ENCODE measurements at regions not wholly inside any gene's neighbourhood (a gene's known extent, or its start where the extent isn't known, plus 50 kb on each side); places are given as distances from the start of the nearest gene placed in this dataset.

GRCh38 chr14:44204061-44204835, 302.8 kb downstream of the FSCB start:
- Histone ChIP-seq H3K9me3 (ENCODE audit: control insufficient read depth, insufficient read depth, low read length) (no peaks in the 10 kb centered on the region), H3K27me3 (ENCODE audit: control insufficient read depth, insufficient read depth, low read length) (no peaks in the 10 kb centered on the region), H3K36me3 (ENCODE audit: control insufficient read depth, insufficient read depth, low read length) (no peaks in the 10 kb centered on the region), H3K27ac (ENCODE audit: low read depth, low read length) (peak overlapping the region; percentile 33), H3K9ac (ENCODE audit: low read depth, low read length) (no peak overlapping the region), H3K4me3 (ENCODE audit: low read depth, low read length) (no peak overlapping the region), H3K4me1 (ENCODE audit: control insufficient read depth, insufficient read depth, low read length) (peaks cover 23% of the 10 kb centered on the region)

- no peaks in the 10 kb centered on the region for H3K4me1 ChIP-seq (ENCODE audit: control insufficient read depth, insufficient read depth, low read length)
- H3K36me3 ChIP-seq (ENCODE audit: control insufficient read depth, insufficient read depth, low read length) = no peaks in the 10 kb centered on the region
- no peaks in the 10 kb centered on the region for H3K9me3 ChIP-seq (ENCODE audit: control insufficient read depth, insufficient read depth, low read length)
- H3K9ac ChIP-seq (ENCODE audit: low read depth, low read length) = no peak overlapping the region
- no peak overlapping the region for H3K4me3 ChIP-seq (ENCODE audit: low read depth, low read length)
- no peaks in the 10 kb centered on the region for H3K27me3 ChIP-seq (ENCODE audit: control insufficient read depth, insufficient read depth, low read length)
- no peak overlapping the region for H3K27ac ChIP-seq (ENCODE audit: low read depth, low read length)
These were observed 326.1 kb downstream of the FSCB start for GRCh38 chr14:44180975-44181374.

GRCh38 chr14:44170556-44170955, 336.5 kb downstream of the FSCB start:
- no peaks in the 10 kb centered on the region for H3K36me3 ChIP-seq (ENCODE audit: control insufficient read depth, insufficient read depth, low read length)
- H3K9me3 ChIP-seq (ENCODE audit: control insufficient read depth, insufficient read depth, low read length) = peaks cover 5% of the 10 kb centered on the region; the same call in 1 of the 2 replicates
- no peak overlapping the region for H3K9ac ChIP-seq (ENCODE audit: low read depth, low read length)
- no peaks in the 10 kb centered on the region for H3K27me3 ChIP-seq (ENCODE audit: control insufficient read depth, insufficient read depth, low read length)
- H3K4me3 ChIP-seq (ENCODE audit: low read depth, low read length) = no peak overlapping the region
- H3K4me1 ChIP-seq (ENCODE audit: control insufficient read depth, insufficient read depth, low read length) = no peaks in the 10 kb centered on the region
- H3K27ac ChIP-seq (ENCODE audit: low read depth, low read length) = no peak overlapping the region

- Histone ChIP-seq H3K4me3 (ENCODE audit: low read depth, low read length) (no peak overlapping the region), H3K36me3 (ENCODE audit: control insufficient read depth, insufficient read depth, low read length) (no peaks in the 10 kb centered on the region), H3K27me3 (ENCODE audit: control insufficient read depth, insufficient read depth, low read length) (no peaks in the 10 kb centered on the region), H3K4me1 (ENCODE audit: control insufficient read depth, insufficient read depth, low read length) (no peaks in the 10 kb centered on the region), H3K9ac (ENCODE audit: low read depth, low read length) (no peak overlapping the region), H3K9me3 (ENCODE audit: control insufficient read depth, insufficient read depth, low read length) (peaks cover 5% of the 10 kb centered on the region; the same call in 1 of the 2 replicates), H3K27ac (ENCODE audit: low read depth, low read length) (no peak overlapping the region)
These were observed 337.0 kb downstream of the FSCB start for GRCh38 chr14:44170101-44170500.

- Histone ChIP-seq H3K4me1 (ENCODE audit: control insufficient read depth, insufficient read depth, low read length) (no peaks in the 10 kb centered on the region), H3K27ac (ENCODE audit: low read depth, low read length) (no peak overlapping the region), H3K36me3 (ENCODE audit: control insufficient read depth, insufficient read depth, low read length) (no peaks in the 10 kb centered on the region), H3K9ac (ENCODE audit: low read depth, low read length) (no peak overlapping the region), H3K27me3 (ENCODE audit: control insufficient read depth, insufficient read depth, low read length) (no peaks in the 10 kb centered on the region), H3K9me3 (ENCODE audit: control insufficient read depth, insufficient read depth, low read length) (no peaks in the 10 kb centered on the region), H3K4me3 (ENCODE audit: low read depth, low read length) (no peak overlapping the region)
These were observed 338.5 kb downstream of the FSCB start for GRCh38 chr14:44168566-44168965.

DNA sequence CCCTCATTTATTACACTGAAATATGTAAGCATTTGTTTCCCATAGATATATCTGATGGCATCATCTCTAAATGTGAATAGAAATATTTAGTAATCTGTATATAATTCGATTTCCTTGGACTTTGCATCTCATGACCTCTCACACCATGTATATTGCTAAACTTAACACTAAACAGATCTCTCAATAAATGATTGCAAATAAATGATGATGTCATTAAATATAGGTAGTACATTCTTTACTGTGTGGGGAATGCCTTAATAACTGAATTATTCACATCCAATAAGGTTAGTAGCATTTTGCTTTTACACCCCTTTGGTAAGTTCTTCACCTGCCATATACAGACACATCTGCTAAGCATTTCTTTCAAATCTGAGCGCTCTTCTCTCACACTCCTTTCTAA, 340.5 kb downstream of the FSCB start:
- Histone ChIP-seq H3K9me3 (ENCODE audit: control insufficient read depth, insufficient read depth, low read length) (peaks cover 9% of the 10 kb centered on the region), H3K27ac (ENCODE audit: low read depth, low read length) (no peak overlapping the region), H3K27me3 (ENCODE audit: control insufficient read depth, insufficient read depth, low read length) (no peaks in the 10 kb centered on the region), H3K4me1 (ENCODE audit: control insufficient read depth, insufficient read depth, low read length) (no peaks in the 10 kb centered on the region), H3K9ac (ENCODE audit: low read depth, low read length) (no peak overlapping the region), H3K36me3 (ENCODE audit: control insufficient read depth, insufficient read depth, low read length) (no peaks in the 10 kb centered on the region), H3K4me3 (ENCODE audit: low read depth, low read length) (no peak overlapping the region)

GRCh38 chr14:44165936-44166335, 341.1 kb downstream of the FSCB start:
- H3K4me3 ChIP-seq (ENCODE audit: low read depth, low read length) = no peak overlapping the region
- no peaks in the 10 kb centered on the region for H3K27me3 ChIP-seq (ENCODE audit: control insufficient read depth, insufficient read depth, low read length)
- H3K36me3 ChIP-seq (ENCODE audit: control insufficient read depth, insufficient read depth, low read length) = no peaks in the 10 kb centered on the region
- H3K9ac ChIP-seq (ENCODE audit: low read depth, low read length) = no peak overlapping the region
- H3K9me3 ChIP-seq (ENCODE audit: control insufficient read depth, insufficient read depth, low read length) = peaks cover 11% of the 10 kb centered on the region
- no peaks in the 10 kb centered on the region for H3K4me1 ChIP-seq (ENCODE audit: control insufficient read depth, insufficient read depth, low read length)
- H3K27ac ChIP-seq (ENCODE audit: low read depth, low read length) = no peak overlapping the region

DNA sequence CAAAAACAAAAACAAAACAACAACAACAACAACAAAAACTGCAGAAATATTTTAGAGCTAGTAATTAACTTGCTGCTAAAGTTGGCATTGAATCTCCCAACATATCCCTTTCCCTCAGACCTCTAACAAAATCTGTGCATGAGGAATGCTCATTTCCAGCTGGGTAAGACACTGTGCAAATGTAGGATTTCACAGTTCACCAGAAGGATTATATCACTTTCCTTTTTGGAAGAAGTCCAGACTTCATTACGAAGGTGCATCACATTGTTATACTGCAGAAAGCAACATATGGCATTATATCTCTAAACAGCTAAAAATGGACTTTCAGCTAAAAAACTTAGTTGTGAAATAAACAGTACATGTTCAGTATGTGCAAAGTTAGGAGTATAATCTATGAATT, 341.8 kb downstream of the FSCB start:
- H3K27me3 ChIP-seq (ENCODE audit: control insufficient read depth, insufficient read depth, low read length) = no peaks in the 10 kb centered on the region
- no peak overlapping the region for H3K27ac ChIP-seq (ENCODE audit: low read depth, low read length)
- H3K9me3 ChIP-seq (ENCODE audit: control insufficient read depth, insufficient read depth, low read length) = peaks cover 16% of the 10 kb centered on the region
- H3K9ac ChIP-seq (ENCODE audit: low read depth, low read length) = no peak overlapping the region
- no peak overlapping the region for H3K4me3 ChIP-seq (ENCODE audit: low read depth, low read length)
- no peaks in the 10 kb centered on the region for H3K36me3 ChIP-seq (ENCODE audit: control insufficient read depth, insufficient read depth, low read length)
- no peaks in the 10 kb centered on the region for H3K4me1 ChIP-seq (ENCODE audit: control insufficient read depth, insufficient read depth, low read length)

DNA sequence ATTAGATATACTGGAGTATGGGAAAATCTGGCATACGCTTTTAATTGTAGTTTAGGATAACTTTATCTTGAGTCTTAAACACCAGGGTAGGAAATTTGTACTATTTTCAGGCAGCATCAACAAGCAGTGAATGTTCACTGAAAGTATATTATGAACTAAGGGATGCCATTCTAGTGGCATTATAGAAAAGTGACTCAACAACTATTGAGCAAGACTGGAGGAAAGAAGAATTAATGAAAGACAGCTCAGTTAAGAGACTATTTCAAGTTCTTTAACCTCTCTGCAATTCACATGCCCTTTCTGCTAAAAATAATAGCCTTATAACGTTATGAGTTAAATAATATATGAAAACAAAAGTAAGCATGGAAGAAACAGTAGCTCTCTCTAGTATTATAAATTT, 343.1 kb downstream of the FSCB start:
- H3K4me1 ChIP-seq (ENCODE audit: control insufficient read depth, insufficient read depth, low read length) = no peaks in the 10 kb centered on the region
- no peak overlapping the region for H3K4me3 ChIP-seq (ENCODE audit: low read depth, low read length)
- no peak overlapping the region for H3K27ac ChIP-seq (ENCODE audit: low read depth, low read length)
- peaks cover 18% of the 10 kb centered on the region for H3K9me3 ChIP-seq (ENCODE audit: control insufficient read depth, insufficient read depth, low read length)
- H3K36me3 ChIP-seq (ENCODE audit: control insufficient read depth, insufficient read depth, low read length) = no peaks in the 10 kb centered on the region
- no peak overlapping the region for H3K9ac ChIP-seq (ENCODE audit: low read depth, low read length)
- no peaks in the 10 kb centered on the region for H3K27me3 ChIP-seq (ENCODE audit: control insufficient read depth, insufficient read depth, low read length)

DNA sequence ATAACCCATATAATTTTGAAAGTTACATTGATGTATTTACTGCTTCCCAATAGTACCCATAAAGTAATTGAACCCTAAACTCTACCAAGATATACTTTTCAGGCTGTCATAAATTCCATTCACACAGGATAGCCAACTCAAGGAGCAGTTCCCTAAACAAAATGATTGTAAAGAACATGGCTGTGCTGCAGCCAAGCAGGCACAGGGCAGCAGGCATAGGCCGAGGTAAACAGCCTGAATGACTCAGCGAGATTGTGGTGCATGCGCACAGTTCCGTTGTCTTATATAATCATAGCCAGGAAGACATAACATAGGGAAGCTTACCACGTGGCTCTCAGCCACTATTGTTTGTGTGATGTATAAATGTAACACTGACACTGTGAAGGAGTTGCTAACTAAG, 344.9 kb downstream of the FSCB start:
- Histone ChIP-seq H3K4me3 (ENCODE audit: low read depth, low read length) (no peak overlapping the region), H3K4me1 (ENCODE audit: control insufficient read depth, insufficient read depth, low read length) (no peaks in the 10 kb centered on the region), H3K9me3 (ENCODE audit: control insufficient read depth, insufficient read depth, low read length) (peaks cover 18% of the 10 kb centered on the region), H3K27ac (ENCODE audit: low read depth, low read length) (no peak overlapping the region), H3K27me3 (ENCODE audit: control insufficient read depth, insufficient read depth, low read length) (no peaks in the 10 kb centered on the region), H3K9ac (ENCODE audit: low read depth, low read length) (no peak overlapping the region), H3K36me3 (ENCODE audit: control insufficient read depth, insufficient read depth, low read length) (no peaks in the 10 kb centered on the region)

DNA sequence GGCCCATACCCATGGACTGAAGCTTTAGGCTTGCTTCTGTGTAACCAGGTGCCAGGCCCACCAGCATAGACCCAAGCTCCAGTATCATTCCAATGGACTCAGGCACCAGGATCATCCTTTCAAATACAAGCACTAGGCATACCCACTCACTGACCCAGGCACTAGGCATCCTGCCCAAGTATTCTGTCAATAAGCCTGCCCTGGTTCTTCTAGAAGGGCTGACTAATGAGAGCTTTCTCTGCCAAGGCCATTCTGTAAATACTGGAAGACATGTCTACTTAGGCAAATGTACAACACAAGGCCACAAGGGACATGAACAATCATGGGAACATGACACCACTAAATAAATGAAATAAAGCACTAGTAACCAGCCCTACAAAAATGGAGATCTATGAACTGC, 352.2 kb downstream of the FSCB start:
- H3K9ac ChIP-seq (ENCODE audit: low read depth, low read length) = no peak overlapping the region
- H3K4me1 ChIP-seq (ENCODE audit: control insufficient read depth, insufficient read depth, low read length) = no peaks in the 10 kb centered on the region
- no peaks in the 10 kb centered on the region for H3K36me3 ChIP-seq (ENCODE audit: control insufficient read depth, insufficient read depth, low read length)
- no peaks in the 10 kb centered on the region for H3K27me3 ChIP-seq (ENCODE audit: control insufficient read depth, insufficient read depth, low read length)
- no peak overlapping the region for H3K4me3 ChIP-seq (ENCODE audit: low read depth, low read length)
- H3K9me3 ChIP-seq (ENCODE audit: control insufficient read depth, insufficient read depth, low read length) = peaks cover 6% of the 10 kb centered on the region; the same call in 1 of the 2 replicates
- no peak overlapping the region for H3K27ac ChIP-seq (ENCODE audit: low read depth, low read length)

Measured in HUES48 (cell line).